NCI-H187 (cell line): ENCODE measurements at regions not wholly inside any gene's neighbourhood (a gene's known extent, or its start where the extent isn't known, plus 50 kb on each side); places are given as distances from the start of the nearest gene placed in this dataset.

Experiments used
- DNase-seq, 2 experiments: peaks; one replicate each; lab custom pipeline; 2025; lab: John Stamatoyannopoulos, UW

DNA sequence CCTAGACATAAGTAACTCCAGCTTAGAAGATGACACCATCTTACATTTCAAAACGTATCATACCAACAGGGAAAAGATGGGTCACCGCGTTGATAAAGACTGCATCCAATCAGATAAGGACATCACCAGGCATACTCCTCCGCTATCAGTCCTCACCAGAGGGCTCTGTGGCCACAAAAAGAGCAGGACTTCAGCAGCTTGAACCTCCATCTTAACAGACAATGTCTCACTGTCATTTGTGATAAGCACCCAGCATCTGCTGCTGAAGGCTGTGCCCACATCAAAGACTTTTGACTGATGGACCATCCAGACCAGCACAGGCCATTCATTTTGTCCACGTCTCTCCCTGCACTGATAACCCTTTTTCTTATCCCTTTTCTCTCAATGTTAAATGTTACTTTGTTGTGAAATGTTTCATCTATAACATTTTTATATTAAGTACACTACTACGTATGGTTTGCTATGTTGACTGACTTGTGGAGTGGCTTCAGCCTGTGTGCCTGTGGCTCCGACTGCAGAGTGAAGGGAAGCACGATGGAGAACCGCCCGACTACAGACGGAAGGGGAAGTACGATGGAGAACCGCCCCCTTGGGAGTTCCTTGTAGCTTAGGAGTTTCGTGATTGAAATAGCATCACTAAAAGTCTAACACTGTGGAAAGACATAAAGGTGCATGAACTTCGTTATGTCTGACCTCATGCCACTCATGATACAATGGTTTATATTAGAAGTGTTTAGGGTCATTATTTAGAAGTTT is 595.4 kb upstream of the AGA start:
- DNase-seq = no peak

DNA sequence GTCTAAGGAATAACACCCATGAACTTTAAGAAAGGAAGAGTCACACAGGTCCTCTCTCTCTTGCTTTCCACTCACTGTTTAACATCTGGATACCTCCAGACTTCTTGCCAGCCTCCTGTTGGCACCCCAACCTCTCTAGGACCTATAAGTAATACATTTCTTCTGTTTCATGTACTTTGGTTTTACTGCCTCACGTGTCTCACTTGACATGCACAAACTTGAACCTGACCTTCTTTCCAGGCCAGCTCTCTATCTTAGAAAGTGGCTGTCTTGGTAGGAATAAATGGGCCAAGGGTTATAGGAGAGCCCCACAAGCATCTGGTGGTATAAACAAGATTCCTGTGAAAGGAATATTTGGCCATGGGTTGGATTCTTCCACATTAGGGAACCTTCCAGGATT is 614.8 kb upstream of the AGA start:
- DNase-seq = no peak

DNA sequence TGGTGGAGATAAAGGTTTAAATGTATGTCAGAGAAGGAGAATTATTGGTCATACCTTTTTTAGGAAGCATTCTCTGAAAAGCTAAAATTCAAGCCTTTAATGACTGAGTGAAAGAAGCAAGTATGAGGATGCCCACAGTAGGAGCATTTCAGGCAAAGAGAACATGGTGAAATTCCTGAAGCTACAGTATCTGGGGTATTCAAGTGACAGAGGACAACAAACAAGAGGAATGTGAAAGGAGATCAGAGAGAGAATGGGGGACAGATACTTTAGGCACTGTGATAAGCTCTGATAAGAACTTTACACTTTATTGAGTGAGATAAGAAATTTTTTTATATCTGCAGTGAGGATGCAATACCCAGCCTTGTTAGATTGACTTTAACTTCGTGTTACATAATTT is 621.3 kb upstream of the AGA start:
- DNase-seq = no peak

DNA sequence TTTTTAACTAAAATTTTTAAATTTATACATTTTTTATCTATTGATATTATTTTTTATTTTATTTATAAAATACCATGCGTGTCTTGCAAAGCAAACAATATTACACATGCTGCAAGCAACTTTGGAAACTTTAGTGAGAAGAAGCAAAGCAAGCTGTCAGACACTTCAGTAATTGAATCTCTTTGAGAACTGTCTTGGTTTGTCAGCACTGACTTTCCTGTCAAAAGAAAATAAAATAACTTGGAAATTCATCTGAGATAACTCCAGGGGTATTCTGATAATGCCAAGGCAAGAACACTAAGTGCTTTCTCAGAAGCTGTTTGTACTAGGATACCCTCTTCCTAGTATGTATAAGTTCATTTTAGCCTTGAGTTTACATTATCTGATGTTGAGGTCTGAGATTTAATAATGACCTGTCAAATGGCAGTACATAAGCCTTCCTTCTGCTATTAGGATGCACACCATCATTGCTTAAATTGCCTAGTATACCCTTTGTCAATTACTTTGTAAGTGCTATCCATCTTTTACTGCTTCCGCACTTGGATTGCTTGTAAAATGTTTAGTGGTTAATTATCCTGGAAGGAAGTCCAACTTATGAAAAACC is 624.2 kb upstream of the AGA start:
- DNase-seq = no peak

DNA sequence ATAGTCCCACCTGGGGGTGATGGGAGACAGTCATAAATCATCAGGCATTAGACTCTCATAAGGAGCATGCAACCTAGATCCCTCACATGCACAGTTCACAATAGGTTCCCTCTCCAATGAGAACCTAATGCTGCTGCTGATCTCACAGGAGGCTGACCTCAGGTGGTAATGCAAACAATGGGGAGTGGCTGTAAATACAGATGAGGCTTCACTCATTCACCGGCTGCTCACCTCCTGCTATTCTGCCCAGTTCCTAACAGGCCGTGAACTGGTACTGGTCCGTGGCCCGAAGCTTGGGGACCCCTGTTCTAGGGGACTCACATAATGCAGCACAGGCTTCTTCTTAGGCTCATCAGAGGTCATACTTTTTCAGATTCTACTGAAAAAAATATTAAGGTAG is 625.9 kb upstream of the AGA start:
- no peak for DNase-seq

DNA sequence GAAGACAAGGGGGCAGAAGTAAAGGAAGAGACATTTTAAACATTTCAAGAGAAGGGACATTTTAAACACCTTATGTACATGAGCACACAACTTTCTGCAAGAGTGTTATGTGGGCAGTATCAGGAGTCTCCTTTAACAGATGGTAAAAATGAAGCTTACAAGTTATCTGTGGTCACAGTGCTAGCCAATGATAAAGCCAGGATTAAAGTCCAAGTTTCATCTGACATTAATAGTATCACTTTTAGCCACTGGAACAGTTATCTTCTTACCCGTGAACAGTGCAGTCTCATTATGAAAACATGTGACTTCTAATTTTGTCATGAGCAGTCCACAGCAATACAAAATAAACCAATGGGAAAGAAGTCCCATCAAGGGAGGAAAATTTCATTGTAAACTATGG is 627.9 kb upstream of the AGA start:
- DNase-seq = no peak

DNA sequence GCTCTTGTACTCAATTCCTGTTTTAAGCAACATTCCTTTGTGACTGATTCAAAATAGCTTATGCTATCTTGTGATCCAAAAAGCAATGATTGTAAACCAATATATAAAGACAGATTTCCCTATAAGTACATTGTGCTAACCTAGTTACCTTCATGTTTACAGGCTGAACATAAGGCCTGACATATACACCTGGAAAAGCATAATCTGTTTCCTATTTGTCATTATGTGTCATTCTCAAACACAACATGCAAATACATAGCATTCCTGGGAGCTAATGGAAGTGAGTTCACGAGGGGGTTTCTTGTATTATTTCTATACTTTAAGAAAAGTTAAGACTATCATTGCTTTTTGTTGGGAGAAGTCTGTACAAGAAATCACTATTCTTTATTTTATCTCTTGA is 638.1 kb upstream of the AGA start:
- DNase-seq = no peak

DNA sequence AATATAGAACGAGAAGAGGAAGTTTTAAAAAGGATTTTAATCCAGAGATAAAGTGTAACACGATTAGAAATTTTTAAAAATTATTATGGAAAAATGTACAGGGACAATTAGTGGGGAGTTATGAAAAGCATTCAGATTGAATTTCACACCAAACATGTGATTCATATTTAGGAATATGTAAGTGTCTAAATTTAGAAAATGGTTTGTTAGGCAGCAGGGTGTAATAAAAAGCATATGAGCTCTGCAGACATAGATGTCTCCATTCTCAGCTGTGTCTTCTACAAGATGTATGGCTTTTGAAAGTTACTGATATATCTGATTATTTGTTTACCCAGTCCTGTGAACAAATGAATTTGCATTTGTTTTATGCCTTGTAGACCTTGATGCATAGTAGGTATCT is 638.9 kb upstream of the AGA start:
- DNase-seq = no peak

DNA sequence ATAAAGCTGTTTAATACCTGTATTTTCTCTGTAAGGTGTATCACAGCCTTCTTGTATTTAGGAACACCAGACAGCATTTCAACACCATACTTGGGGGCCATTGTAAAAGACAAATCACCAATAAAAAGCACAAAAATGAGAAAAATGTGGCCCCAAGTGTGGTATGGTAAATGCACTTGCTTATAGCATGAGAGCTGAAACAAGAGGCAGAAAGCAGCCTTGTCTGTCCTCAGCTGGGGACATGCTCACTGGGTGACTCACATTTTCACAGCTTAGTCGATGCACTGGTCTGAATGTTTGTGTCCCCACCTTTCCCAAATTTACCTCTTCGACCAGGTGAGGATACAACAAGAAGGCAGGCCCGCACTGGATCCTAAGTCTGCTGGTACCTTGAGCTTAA is 639.7 kb upstream of the AGA start:
- DNase-seq = no peak

DNA sequence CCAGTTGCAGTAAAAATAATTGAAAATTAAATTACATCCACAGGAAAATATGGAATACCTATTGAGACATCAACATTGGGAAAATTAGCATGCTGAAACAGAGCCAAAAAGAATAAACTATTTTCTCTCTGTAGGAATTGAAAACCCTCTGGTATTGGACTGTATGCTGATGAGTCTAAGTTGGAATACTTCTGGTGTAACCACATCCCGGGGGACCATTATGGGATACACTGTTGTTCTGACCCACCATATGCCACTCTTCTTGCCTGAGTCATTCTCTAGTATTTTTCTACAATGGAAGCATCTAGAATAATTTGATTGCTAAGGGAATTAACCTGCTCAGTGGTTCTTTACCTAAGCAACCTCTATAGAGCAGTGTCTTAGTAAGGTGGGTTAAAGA is 640.7 kb upstream of the AGA start:
- no peak for DNase-seq

DNA sequence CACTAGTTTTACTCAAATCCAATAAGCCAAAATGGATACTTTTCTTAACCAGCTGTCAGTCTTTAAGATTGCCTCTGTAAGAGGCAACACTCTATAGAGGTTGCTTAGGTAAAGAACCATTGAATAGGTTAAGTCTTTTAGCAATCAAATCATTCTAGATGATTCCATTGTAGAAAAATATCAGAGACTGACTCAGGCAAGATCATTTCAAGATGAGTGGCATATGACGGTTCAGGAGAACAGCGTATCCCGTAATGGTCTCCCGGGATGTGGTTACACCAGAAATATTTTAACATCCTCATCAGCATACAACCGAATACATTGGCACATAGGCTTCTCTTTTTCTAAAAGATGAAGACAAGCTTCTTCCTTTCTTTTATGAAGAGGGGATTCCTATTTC is 641.7 kb upstream of the AGA start:
- DNase-seq = no peak

DNA sequence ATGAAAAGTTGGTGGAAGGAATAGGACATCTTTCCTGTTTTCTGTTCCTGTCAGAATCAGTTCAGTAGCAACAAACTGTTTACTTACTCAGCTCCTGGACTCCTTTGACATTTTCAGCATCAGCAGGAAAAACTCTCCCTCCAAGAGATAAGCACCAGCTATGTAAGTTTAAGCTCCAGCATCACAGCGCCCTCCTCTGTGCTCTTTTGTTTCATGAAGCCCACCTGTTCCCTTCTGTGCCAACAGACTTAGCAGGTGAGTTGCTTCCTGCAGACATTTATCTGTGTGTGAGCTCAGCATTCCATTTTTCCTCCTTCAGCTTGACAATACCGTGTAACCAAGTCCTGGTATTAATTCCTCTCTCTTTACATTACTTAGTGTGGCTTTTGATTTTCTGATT is 644.1 kb upstream of the AGA start:
- DNase-seq = no peak

DNA sequence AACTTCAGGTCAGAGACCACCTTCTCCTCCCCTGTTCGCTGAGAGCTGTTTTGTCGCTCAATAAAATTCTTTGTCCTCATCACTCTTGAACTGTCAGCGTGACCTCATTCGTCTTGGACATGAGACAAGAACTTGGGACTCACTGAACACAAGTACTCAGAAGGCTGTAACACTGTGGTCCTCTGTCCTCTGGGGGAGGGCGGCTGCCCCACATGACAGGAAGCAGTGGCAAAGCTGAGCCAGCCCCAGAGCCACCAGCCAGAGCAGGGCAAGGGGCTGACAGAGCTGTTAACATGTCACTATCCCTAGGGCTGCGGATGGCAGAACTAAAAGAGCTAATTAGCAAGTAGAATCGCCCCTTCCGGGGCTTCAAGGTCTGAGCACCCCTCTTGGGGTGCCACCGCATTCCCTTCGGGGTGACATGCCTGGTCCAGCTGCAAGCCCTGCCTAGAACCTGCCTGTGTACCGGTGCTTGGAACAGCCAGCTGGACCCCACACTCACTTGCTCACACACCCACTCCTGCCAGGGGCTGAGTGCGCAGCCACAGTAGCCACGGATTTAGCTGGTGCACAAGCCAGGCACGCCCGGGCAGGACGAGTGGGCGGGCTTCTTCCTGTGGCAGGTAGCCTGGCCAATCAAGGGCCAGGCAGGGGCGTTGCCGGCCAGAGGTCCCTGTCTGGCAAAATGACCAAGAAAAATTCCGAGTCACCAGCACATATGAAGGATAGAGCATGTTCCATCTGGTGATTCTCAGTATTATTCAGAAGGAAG is 648.6 kb upstream of the AGA start:
- DNase-seq = no peak

DNA sequence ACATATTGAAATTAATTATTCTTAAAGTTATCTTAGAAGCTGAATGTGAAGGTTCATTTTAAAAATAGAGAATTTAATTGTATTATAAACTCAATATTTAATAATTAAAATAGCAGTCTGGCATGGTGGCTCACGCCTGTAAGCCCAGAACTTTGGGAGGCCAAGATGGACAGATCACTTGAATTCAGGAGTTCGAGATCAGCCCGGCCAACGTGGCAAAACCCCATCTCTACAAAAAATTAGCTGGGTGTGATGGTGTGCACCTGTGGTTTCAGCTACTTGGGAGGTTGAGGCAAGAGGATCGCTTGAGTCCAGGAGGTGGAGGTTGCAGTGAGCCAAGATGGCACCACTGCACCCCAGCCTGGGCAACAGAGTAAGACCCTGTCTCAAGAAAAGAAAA is 659.9 kb upstream of the AGA start:
- no peak for DNase-seq

DNA sequence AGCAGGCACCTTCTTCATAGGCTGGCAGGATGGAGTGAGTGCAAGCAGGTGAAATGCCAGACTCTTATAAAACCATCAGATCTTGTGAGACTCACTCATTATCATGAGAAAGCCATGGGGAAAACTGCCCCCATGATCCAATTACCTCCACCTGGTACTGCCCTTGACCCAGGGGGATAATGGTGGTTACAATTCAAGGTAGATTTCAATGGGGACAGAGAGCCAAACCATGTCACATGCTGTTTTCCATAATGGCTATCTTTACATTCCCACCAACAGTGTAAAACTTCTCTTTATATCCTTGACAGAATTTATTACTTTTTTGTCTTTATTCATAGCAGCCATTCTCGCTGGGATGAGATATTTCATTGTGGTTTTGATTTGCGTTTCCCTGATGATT is 663.0 kb upstream of the AGA start:
- DNase-seq = no peak

DNA sequence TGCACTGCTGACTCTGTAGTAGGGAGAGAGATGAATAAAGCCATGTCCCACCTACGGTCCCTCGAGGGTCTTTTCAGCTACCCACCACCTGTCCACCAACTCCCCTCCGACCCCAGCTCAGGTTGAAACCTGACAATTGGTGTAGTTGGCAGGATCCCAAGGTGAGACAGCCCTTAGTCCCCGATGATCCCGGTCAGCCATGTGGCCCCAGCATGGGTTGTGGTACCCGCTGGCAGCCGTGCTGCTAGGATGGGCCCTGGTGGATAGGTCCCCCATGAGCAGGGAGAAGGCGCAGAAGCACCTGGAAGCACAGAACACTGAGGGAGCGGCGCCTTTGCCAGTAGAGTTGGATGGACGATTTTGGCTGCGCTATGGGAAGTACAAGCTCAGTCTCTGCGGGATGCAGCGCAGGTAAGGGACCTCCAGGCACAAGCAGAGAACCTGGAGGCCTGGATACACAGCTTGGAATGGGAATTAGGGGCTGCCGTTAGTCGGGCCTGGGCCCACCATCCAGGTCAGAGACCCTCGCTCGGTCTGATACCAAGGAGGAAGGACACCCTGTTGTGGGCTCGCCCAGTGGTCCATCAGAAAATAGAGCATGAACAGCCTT is 694.6 kb upstream of the AGA start:
- no peak for DNase-seq

DNA sequence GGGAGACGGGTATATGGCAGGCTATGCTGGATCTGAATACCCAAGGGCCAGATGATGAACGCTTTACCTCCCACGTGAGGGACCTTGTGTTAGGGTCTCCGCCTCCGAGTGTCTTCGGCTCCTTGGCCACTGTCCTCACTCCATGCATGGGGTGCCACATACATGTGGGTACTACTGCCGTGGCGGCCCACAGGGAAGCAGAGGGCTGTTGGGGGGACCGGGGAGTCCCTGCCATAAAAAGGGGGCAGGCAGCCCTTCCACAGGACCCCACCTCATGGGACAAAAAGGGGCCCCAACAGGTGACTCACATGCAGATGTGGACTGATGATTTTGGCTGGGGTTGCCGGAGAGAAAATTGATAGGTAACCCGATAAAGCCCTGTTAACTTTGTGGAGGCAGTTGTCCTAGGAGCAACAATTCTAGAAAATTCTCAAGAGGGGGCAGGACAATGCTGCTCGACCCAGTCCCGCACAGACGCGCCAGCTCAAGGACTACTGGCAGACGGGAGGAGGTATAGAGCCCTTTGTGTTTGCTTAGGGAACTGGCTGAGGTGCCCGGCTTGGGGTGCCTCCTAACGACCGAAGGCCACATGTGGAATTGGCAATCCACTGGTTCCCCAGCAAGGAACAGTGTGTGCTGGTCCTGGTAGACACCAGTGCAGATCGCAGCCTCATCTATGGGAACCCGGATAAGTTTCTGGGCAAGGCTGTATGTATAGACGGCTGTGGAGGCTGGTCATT is 695.7 kb upstream of the AGA start:
- no peak for DNase-seq

DNA sequence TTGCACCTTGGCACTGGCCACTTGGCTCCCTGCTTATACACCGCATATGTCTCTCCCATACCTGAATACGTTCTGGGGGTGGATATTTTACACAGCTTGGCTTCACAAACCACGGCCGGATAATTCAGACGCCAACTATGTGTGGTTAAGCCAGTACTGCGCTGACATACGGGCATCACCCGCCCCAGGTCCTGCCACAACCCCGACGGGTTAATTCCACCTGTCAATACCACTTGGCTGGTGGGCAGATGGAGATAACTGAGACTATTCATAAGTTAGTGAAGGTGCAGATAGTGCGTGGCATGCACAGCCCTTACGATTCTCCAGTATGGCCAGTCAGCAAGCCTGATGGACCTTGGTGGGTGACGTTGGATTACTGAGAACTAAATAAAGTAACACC is 696.3 kb upstream of the AGA start:
- no peak for DNase-seq

DNA sequence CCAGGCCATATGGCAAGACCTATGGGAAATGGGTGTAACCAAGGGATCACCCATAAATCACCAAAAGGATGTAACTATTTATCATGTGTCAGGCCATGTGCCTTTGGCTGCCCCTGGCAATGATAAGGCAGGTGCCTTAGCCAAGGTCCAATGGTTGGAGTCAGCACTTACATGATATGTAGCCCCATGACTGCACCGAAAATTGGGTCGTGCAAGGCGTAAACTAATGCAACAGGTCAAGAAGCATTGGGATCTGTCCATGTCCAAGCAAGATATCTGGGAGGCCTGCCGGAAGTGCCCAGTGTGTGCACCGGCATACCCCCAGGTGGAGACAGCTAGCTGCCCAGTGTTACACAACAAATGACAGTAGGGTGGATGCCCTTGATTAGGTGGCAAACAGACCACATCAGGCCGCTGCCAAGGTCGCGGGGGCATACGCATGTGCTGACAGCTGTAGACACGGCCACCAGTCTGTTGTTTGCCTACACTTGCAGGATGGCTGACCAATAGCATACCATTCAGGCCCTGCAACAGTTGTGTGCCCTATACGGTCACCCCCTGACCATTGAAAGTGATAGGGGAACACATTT is 698.2 kb upstream of the AGA start:
- DNase-seq = no peak

DNA sequence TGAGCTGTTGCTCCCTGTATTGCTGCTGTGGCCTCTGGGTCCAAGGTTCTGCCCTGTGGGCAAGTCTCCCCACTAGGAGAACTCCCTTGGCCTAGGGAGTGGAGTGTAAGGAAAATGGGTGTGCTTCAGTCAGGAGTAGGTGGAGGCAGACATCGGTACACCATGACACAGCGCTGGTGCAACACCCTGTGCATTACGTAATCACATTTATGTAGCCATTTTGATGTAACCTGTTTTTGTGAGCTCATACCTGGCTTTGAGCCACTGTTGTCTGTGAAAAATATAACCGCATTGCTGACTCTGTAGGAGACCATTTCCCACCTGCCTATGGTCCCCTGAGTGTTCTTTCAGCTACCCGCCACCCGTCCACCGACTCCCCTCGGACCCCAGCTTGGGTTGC is 700.5 kb upstream of the AGA start:
- no peak for DNase-seq

DNA sequence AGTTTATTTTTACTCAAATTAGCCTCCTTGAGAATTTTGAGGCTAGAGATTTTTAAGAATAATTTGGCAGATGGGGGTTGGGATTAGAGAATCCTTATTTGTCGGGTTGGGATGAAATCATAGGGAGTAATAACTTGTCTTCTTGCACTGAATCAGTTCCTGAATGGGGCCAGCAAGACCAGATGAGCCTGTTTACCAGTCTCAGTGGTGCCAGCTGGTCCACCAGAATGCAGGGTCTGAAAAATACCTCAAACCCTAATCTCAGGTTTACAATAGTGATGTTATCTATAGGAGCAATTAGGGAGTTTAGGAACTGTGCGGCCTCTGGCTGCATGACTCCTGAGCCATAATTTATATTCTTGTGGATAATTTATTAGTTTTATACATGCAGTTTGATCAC is 705.9 kb upstream of the AGA start:
- no peak for DNase-seq
